Astrocyte (in vitro differentiated cells and primary cell): ENCODE measurements at regions not wholly inside any gene's neighbourhood (a gene's known extent, or its start where the extent isn't known, plus 50 kb on each side); places are given as distances from the start of the nearest gene placed in this dataset.
A peak's percentile ranks its signal among the peaks of the same experiment; 100 is the strongest.

Experiments
- DNase-seq: peaks from one replicate; pipeline ENCODE4 v3.0.0-alpha.2; 2010; ENCODE audit warnings: low read depth
- FAIRE-seq: peaks from 2 replicates; lab custom pipeline; 2011; peaks lifted over from hg19 to GRCh38; lab: Jason Lieb, UNC
- H2AFZ ChIP-seq: 2 replicates; pipeline ENCODE4 v1.6.0; 2012; ENCODE audit warnings: low read depth, low read length, inconsistent platforms
- H3K27ac ChIP-seq: 2 replicates; pipeline ENCODE4 v1.5.1; 2011; ENCODE audit warnings: low read depth, low read length, inconsistent platforms
- H3K27me3 ChIP-seq: 2 replicates; pipeline ENCODE4 v1.6.0; 2011; ENCODE audit warnings: low read length, inconsistent platforms; ENCODE audit not compliant: insufficient read depth
- H3K36me3 ChIP-seq: 2 replicates; pipeline ENCODE4 v1.5.1; 2011; ENCODE audit warnings: low read length, inconsistent platforms; ENCODE audit not compliant: insufficient read depth
- H3K4me1 ChIP-seq: 2 replicates; pipeline ENCODE4 v1.5.1; 2011; ENCODE audit warnings: low read length, inconsistent platforms; ENCODE audit not compliant: insufficient read depth
- H3K4me2 ChIP-seq: 2 replicates; pipeline ENCODE4 v1.6.0; 2012; ENCODE audit warnings: low read length, inconsistent platforms
- H3K4me3 ChIP-seq: 2 replicates; pipeline ENCODE4 v1.5.1; 2011; ENCODE audit warnings: low read depth, mild to moderate bottlenecking, low read length, inconsistent platforms; ENCODE audit not compliant: insufficient read depth
- H3K79me2 ChIP-seq: 2 replicates; pipeline ENCODE4 v1.6.0; 2012; ENCODE audit warnings: mild to moderate bottlenecking, low read length, inconsistent platforms; ENCODE audit not compliant: insufficient read depth
- H3K9ac ChIP-seq: 2 replicates; pipeline ENCODE4 v1.6.0; 2012; ENCODE audit warnings: mild to moderate bottlenecking, low read length, inconsistent platforms
- H3K9me3 ChIP-seq: 2 replicates; pipeline ENCODE4 v1.5.1; 2012; ENCODE audit warnings: low read depth, mild to moderate bottlenecking, low read length, inconsistent platforms; ENCODE audit not compliant: insufficient read depth
- H4K20me1 ChIP-seq: 2 replicates; pipeline ENCODE4 v1.6.0; 2012; ENCODE audit warnings: low read length, inconsistent platforms; ENCODE audit not compliant: insufficient read depth
- H3K27ac Mint-ChIP-seq: one replicate; pipeline ENCODE4 v1.8.0; 2021; ENCODE audit warnings: mild to moderate bottlenecking, mixed read lengths; ENCODE audit not compliant: unreplicated experiment
- H3K27me3 Mint-ChIP-seq: one replicate; pipeline ENCODE4 v1.8.0; 2021; ENCODE audit warnings: low read depth, mixed read lengths; ENCODE audit not compliant: unreplicated experiment
- H3K36me3 Mint-ChIP-seq: one replicate; pipeline ENCODE4 v1.8.0; 2021; ENCODE audit warnings: low read depth, mixed read lengths; ENCODE audit not compliant: unreplicated experiment
- H3K4me1 Mint-ChIP-seq: one replicate; pipeline ENCODE4 v1.8.0; 2021; ENCODE audit warnings: low read depth, mixed read lengths; ENCODE audit not compliant: unreplicated experiment
- H3K4me3 Mint-ChIP-seq: one replicate; pipeline ENCODE4 v1.8.0; 2021; ENCODE audit warnings: mild to moderate bottlenecking, moderate library complexity, mixed read lengths; ENCODE audit not compliant: unreplicated experiment
- H3K9me3 Mint-ChIP-seq: one replicate; pipeline ENCODE4 v1.8.0; 2021; ENCODE audit warnings: mild to moderate bottlenecking, mixed read lengths; ENCODE audit not compliant: unreplicated experiment
- EZH2 ChIP-seq: IDR thresholded peaks from 2 replicates; pipeline ENCODE4 v1.6.1; 2012; ENCODE audit warnings: mild to moderate bottlenecking, low read length, inconsistent platforms; ENCODE audit not compliant: insufficient read depth
- TF ChIP-seq, protein P1 (sequence below): IDR thresholded peaks from 2 replicates; pipeline ENCODE4 v1.5.1; 2011; ENCODE audit warnings: low read depth, mild to moderate bottlenecking, inconsistent platforms, low read length, moderate library complexity; ENCODE audit not compliant: insufficient read depth

DNA sequence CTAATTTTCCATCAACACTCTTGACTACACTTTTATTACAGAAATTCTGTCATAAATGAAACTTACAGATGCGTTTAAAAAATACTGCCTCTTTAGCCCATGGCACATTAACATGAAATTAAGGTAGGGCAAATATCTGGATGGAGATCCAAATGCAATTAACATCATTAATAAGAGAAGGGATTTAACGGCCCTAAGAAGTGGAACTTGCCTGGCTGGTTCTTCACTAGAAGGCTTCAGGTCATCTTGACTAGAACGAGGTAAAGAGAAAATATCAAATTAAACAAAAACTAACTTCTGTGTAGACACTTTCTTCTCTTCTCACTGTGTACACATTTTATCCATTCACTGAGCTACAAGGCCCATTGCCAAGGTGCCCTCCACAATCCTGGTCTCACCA lies 1093.4 kb downstream of the EFNB2 start:
- no peaks in the 10 kb centered on the region for H3K9me3 Mint-ChIP-seq
- no peaks in the 10 kb centered on the region for H3K79me2 ChIP-seq
- no peaks in the 10 kb centered on the region for H3K36me3 Mint-ChIP-seq
- no peak overlapping the region for H3K4me3 ChIP-seq
- no peak overlapping the region for H3K4me3 Mint-ChIP-seq
- peak overlapping the region; percentile 75 for H3K27ac ChIP-seq
- no peak overlapping the region for H3K4me2 ChIP-seq
- peaks cover 4% of the 10 kb centered on the region for H3K4me1 ChIP-seq
- no peaks in the 10 kb centered on the region for H3K36me3 ChIP-seq
- no peaks in the 10 kb centered on the region for H4K20me1 ChIP-seq
- no peak overlapping the region for H3K9ac ChIP-seq
- H3K9me3 ChIP-seq: no peaks in the 10 kb centered on the region
- TF ChIP-seq, protein P1, sequence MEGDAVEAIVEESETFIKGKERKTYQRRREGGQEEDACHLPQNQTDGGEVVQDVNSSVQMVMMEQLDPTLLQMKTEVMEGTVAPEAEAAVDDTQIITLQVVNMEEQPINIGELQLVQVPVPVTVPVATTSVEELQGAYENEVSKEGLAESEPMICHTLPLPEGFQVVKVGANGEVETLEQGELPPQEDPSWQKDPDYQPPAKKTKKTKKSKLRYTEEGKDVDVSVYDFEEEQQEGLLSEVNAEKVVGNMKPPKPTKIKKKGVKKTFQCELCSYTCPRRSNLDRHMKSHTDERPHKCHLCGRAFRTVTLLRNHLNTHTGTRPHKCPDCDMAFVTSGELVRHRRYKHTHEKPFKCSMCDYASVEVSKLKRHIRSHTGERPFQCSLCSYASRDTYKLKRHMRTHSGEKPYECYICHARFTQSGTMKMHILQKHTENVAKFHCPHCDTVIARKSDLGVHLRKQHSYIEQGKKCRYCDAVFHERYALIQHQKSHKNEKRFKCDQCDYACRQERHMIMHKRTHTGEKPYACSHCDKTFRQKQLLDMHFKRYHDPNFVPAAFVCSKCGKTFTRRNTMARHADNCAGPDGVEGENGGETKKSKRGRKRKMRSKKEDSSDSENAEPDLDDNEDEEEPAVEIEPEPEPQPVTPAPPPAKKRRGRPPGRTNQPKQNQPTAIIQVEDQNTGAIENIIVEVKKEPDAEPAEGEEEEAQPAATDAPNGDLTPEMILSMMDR: no peak
- TF ChIP-seq EZH2: no peak
- H3K27me3 ChIP-seq: no peaks in the 10 kb centered on the region
- FAIRE-seq (peak; percentile 32), DNase-seq (no peak)
- peaks cover 11% of the 10 kb centered on the region for H3K4me1 Mint-ChIP-seq
- no peak overlapping the region for H2AFZ ChIP-seq
- H3K27me3 Mint-ChIP-seq: no peaks in the 10 kb centered on the region
- peak overlapping the region; percentile 88 for H3K27ac Mint-ChIP-seq

DNA sequence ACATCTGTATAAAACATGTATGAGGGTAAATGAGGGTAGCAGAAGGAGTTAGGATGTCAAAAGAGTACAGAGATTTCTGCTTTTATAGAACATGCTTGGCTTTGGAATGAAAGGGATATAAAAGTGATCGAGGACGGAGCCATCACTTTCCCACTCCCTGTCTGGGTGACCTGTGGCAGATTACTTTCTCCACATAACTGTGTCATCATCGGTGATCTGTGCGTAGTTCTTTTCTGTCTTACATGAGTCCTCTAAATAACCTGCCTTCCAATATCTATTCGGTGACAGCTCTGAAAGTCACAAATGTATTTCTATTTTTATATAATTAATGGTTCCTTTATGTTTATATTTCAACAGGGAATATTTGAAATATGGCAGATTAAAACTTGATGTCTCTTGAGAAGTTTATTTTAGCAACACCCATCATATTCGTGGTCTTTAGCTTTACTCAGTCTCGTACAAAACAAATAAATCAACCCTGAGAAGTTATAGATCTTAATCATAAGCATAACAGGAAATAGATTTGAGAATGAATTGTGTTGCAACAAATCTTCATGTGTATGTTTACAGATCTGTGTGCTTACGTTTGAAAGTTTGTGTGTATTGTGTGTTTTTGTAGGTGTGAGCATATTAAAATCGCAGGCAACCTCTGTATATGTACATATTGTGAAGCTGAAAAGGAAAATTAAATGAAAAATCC lies 1094.3 kb downstream of the EFNB2 start:
- no peaks in the 10 kb centered on the region for H3K27me3 ChIP-seq
- no peak overlapping the region for H3K4me3 ChIP-seq
- peaks cover 4% of the 10 kb centered on the region for H3K4me1 ChIP-seq
- H3K9me3 ChIP-seq: no peaks in the 10 kb centered on the region
- H4K20me1 ChIP-seq: no peaks in the 10 kb centered on the region
- H3K36me3 ChIP-seq: no peaks in the 10 kb centered on the region
- H3K36me3 Mint-ChIP-seq: no peaks in the 10 kb centered on the region
- H3K27ac Mint-ChIP-seq: no peak overlapping the region
- DNase-seq (no peak), FAIRE-seq (no peak)
- H2AFZ ChIP-seq: no peak overlapping the region
- H3K4me1 Mint-ChIP-seq: peaks cover 11% of the 10 kb centered on the region
- H3K4me3 Mint-ChIP-seq: no peak overlapping the region
- no peaks in the 10 kb centered on the region for H3K9me3 Mint-ChIP-seq
- no peak overlapping the region for H3K27ac ChIP-seq
- no peaks in the 10 kb centered on the region for H3K79me2 ChIP-seq
- no peak overlapping the region for H3K9ac ChIP-seq
- H3K4me2 ChIP-seq: no peak overlapping the region
- no peaks in the 10 kb centered on the region for H3K27me3 Mint-ChIP-seq
- TF ChIP-seq, protein P1: no peak
- no peak for TF ChIP-seq EZH2

DNA sequence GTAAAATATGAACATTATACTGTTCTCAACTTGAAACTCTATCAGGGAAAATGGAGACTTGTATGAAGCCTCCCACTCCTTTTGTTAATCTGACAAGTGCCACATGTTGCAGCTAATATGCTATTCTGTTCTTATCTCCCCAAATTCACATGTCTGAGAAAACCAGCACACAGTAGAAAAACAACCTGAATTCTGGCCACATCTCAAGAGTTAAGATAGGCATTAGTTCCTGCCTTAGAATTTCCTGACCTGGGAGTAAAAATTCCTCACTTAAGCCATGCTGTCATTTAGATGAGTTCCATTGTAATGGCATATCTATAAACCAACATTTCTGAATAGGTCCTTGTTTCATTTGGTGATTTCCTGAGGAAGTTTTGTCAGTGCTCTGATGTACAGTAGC lies 1098.5 kb downstream of the EFNB2 start:
- H3K36me3 Mint-ChIP-seq: no peaks in the 10 kb centered on the region
- Histone ChIP-seq H3K36me3 (no peaks in the 10 kb centered on the region), H3K4me3 (no peak overlapping the region), H2AFZ (no peak overlapping the region), H3K9me3 (no peaks in the 10 kb centered on the region), H3K9ac (no peak overlapping the region), H3K27me3 (no peaks in the 10 kb centered on the region), H3K79me2 (no peaks in the 10 kb centered on the region), H3K27ac (no peak overlapping the region), H3K4me2 (no peak overlapping the region), H4K20me1 (no peaks in the 10 kb centered on the region), H3K4me1 (no peaks in the 10 kb centered on the region)
- no peak overlapping the region for H3K4me3 Mint-ChIP-seq
- TF ChIP-seq, protein P1: no peak
- TF ChIP-seq EZH2: no peak
- H3K27me3 Mint-ChIP-seq: no peaks in the 10 kb centered on the region
- DNase-seq (peak; percentile 18), FAIRE-seq (no peak)
- H3K9me3 Mint-ChIP-seq: no peaks in the 10 kb centered on the region
- H3K27ac Mint-ChIP-seq: no peak overlapping the region
- no peaks in the 10 kb centered on the region for H3K4me1 Mint-ChIP-seq
